ENCODE measurements at regions not wholly inside any gene's neighbourhood (a gene's known extent, or its start where the extent isn't known, plus 50 kb on each side); places are given as distances from the start of the nearest gene placed in this dataset.

GRCh38 chr1:88169139-88169538 is 514.9 kb upstream of the PKN2 start:
- no peak for TF ChIP-seq CTCF (IDR thresholded peaks at IDR 0.05; ENCODE audit: low read length)
- no peak for TF ChIP-seq EZH2 (optimal IDR thresholded peaks at IDR 0.05; ENCODE audit: low read depth, low read length)
